Activated gamma-delta T cell treated with Interleukin-2 at 50 U/mL for 16 hours (primary cell): ENCODE measurements at regions not wholly inside any gene's neighbourhood (a gene's known extent, or its start where the extent isn't known, plus 50 kb on each side); places are given as distances from the start of the nearest gene placed in this dataset.

Source experiments
- DNase-seq: peaks from one replicate; pipeline ENCODE4 v3.0.0-alpha.2; 2020

DNA sequence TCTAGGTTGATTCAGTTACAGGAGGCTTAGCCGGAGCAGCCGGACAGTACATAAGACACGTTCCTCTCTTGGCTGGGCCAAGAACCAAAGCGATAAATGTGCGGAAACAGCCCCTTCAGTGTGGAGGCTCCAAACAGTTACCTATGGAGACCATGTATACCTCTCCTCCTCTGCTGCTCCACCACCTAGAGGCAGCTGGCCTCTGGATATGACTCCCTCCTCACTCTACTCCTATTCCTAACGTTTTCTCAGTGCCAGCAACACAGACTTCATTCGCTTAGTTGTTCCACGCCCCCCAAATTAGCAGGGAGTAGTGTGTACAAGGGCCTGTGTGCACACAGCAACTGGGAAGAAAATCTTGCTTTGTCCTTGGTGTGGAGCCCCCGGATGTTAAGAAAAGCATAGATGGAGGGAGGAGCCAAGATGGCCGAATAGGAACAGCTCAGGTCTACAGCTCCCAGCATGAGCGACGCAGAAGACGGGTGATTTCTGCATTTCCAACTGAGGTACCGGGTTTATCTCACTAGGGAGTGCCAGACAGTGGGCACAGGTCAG is 362.3 kb upstream of the KIRREL3 start:
- no peak for DNase-seq

DNA sequence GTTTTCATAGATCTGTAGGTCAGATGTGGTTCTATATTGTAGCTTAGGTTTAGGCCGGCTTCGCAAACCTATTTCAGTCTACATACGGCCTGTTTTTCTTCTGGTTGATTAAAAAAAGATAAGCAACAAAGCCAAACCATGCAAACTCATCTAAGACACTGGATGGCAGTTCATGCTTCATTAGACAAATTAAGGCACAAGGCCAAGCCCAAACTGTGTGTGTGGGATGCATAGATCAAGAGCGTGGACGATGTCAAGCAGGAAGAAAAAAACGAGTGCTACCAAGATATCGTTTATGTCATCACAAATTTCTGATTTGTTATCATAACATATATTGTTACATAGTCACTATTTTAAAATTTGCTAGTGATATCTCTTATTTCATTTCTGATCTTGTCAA is 357.6 kb upstream of the KIRREL3 start:
- no peak for DNase-seq

DNA sequence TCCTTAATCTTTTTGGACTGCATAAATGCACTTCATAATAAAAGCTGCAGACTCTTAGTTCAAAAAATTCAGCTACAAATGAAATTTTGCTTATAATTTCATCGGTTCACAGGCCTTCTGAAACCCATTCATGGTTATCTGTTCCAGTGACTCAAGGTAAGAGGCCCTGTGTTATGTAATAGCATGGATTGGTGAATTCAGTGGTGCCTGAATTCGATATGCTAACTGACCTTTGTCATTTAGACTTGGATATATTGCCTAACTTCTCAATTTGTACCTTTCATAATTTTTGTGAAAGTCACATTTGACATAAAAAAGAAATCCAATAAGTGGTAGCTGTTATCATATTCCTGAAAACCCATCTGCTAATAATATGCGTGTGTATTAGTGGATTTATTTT is 349.9 kb upstream of the KIRREL3 start:
- DNase-seq, result no peak

DNA sequence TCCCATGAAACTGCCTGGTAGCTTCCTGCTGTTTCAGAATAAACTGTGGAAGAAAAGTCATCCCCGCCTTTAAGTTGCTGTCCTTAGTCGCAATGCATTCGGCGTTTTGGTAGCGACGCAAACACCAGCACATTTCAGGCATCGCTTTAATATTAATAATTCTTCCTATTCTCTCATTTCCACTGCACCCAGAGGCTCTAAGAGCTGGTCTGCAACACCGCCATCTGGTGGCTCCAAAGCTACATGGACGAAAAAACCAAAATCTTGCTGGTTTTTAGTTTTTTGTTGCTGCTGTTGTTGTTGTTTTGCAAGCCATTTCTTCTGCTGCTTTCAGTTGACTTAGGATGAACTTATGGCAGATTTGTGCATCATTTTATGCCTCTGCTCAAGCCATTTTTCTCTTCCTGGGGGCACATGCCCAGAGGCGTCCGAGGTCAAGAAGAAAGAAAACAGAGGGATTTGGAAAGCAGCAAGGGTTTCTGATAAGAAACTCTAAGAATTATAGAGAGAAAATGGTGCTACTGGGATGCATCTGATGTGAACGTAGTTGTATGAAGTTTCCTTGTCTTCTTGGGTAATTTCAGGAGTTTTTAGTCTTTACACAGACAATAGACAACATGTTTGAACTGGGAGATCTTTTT is 345.4 kb upstream of the KIRREL3 start:
- no peak for DNase-seq

DNA sequence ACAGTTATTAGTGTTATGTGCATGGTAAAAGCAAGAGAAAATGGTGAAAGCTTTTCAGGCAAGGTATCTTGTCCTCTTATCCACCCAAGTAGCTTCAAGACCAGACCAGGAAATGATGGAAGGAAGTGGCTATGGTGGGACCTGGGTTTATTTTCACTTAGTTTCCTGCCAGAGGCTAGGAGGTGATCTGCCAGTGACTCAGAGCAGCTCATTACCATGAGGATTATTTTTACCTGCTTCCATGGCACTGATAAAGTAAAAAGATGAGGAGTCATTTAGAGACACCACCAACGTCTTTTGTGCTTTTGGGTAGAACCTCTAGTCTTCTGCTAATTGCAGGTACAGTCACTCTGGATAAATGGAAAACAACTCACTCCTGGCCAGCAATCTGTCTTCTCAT is 339.9 kb upstream of the KIRREL3 start:
- no peak for DNase-seq

DNA sequence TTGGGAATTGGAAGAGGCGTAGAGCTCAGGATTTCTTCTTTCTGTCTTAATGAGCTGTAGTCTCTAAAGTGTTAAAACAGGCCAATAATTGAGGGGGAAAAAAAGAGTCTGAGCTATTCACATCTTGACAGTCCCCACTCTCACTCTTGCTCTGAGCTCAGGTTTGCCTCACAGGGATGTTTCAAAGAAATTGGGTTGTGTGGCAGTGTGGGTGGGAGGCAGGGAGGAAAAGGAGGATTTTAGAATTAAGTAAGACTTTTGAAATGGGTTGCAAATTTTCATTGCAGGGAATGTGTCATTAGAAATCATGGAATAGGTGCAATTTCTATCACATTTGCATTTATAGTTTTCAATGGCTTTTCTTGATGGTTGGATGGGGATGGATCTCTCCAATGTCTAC is 338.8 kb upstream of the KIRREL3 start:
- no peak for DNase-seq

DNA sequence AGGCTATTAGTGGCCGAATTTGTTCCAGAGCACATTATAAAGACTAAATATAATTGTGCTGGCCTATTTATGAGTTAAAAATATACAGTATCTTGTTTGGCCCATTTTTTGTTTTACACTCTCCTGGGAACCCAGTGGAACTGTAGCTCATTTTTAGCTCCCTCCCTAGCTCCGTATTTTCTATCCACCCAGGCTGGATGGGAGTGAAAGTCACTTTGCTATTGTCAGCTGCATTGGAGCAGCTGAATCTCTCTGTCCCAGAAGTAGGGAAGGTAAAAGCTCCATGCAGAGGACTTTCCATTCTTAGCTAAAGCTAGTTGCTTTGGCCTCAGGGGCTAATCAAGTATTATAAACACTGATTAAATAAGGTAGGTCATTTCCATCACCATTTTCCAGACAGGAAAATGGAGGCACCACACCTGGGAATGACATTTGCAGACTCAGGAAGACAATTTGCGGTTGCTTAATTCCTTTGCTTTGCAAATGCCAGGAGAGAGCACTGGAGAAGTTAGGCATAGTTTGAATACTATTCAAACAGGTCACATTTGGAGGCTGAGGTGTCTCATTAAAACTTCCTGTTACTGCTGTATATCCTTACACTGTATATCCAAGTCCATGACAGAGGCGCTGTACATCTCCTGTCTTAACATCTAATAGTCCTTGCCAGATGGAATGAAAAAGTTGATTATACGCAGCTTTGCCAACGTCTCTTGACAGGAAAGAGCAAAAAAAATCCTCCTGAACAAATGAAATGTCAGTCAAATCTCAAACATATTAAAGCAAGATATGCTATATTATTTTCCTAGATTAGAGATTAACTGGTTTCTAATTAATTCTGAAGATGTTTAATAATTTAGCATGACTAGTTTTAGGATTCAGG is 338.1 kb upstream of the KIRREL3 start:
- no peak for DNase-seq

DNA sequence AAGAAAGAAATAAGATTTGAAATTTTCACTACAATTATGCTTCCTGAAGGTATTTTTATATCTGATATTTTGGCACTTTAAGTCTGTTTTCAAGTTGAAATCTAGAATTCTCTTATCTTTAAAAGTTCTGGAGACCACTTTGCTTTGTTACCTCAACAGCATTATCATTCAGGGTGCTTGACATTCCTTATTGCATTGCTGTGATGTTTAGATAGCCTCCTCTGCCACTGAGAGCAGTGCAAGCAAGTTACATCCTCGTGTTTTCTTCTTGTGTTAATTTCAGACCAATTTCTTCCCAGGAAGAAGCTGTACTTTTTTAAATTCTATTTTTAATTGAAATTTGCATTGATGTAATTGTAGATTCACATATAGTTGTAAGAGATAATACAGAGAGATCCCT is 333.9 kb upstream of the KIRREL3 start:
- no peak for DNase-seq

DNA sequence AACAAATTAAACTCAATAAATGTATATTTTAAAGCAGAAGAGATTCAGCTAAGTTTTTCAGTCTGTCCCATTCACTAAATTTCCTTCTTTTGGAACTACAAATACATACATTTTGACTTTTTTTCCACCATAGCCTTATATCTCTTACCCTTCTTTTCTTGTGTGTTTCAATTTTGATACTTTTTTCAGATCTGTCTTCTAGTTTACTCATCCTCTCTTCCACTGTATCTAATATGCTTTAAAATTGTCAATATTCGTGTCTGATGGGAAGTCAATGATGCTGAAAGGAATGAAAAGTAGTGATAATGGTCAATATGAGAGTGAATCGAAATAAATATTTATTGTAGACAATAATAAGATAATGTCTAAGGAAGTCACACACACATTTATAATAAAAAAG is 332.3 kb upstream of the KIRREL3 start:
- no peak for DNase-seq

DNA sequence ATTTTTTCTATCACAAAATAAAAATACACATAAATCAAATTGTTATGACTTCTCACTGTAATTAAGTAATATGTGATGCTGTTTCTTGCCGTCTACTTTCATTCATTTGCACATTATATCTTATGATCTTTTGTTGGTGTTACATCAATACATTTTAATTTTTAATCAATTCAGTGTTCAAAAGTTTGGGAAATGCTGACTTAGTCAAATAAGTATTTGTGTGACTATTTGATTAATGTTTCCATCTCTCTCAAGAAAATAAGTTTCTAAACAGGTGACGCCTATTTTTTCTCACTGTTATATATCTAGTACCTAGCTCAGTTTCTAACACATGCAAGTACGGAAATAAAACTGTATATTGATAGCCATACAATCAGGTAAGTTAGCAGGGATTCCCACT is 329.5 kb upstream of the KIRREL3 start:
- DNase-seq, result no peak

DNA sequence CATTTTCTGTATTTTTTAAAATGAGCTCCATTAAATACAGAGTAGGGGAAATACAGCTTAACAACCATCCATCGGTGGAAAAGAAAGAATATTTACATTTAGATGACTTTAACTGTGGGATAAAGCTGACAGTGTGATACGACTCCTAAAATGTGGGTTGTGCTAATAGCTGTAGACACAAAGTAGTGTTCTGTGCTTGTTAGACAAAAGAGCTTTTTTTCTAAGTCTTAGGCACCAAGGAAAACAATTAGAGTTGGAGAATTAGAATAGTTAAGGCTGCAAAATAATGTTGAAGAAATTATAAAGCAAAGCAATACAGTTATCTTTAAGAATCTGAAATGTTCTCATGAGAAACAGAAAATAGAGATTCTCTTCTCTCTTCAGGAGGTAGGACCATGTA is 307.7 kb upstream of the KIRREL3 start:
- no peak for DNase-seq

DNA sequence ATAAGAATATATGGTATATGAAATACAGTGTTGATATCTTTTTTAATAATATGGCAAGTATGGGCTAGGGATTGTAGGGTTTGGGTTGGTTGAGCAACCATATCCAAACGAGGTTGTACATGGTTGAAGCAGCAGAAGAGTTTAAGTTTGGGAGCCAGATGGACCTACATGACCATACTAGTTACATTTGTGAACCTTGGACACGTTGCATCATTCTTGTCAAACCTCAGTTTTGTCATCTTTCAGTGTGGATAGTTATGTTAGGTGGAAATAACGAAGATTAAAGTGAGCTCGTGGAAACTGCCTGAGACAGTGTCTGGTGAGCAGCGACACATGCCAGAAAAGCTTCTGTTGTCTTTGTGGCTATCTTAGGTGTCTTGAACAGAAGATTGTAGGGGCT is 307.1 kb upstream of the KIRREL3 start:
- no peak for DNase-seq

DNA sequence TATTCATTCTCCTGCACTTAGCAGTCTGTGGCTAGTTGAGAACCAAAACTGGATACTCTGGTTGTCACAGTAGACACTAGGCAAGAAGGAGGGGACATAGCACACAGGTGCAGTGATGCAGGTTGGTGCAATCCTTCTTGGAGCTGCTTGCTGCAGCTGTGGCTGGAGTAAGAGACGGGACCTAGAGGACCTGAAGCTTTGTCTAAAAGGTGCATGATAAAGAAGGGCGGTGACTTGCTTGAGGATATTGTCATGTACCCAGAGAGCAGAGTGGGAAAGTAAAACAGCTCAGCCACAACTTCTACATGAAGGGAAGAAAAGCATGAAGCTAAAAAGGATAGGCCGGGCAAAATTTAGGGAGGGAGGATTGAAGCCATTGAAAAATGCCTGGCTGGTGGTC is 304.1 kb upstream of the KIRREL3 start:
- DNase-seq, result no peak

DNA sequence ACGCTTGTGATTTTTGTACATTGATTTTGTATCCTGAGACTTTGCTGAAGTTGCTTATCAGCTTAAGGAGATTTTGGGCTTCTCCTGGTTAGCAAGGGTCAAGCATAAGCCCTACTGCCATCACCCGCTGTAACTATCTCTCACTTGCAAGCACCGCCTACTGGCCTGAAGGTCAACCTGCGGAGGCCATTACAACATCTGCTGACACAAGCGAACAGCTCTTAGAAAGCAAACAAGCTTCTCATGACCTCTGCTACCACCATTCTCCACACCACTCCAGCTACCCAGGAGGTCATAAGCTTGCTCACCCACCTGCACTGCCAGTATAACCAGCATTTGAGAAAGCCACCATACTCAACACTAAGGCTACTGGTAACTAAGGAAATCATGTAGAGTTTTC is 288.4 kb upstream of the KIRREL3 start:
- no peak for DNase-seq

DNA sequence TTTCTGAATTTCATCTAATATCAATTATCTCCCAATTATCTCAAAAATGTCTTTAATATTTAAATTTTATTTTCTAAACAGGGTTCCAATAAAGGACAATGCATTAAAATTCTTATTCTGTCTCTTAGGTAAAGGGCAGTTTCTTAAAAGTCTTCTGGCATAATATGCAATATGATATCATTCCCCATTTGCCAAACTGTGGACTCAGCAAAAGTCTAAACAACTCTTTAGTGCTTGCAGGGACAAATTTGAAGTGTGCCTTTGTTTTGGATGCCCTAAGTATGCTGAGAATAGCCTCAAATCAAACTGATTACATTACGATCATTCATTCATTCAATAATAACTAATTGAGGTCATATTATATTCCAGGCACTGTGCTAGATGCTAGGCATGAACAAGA is 281.0 kb upstream of the KIRREL3 start:
- DNase-seq, result no peak

DNA sequence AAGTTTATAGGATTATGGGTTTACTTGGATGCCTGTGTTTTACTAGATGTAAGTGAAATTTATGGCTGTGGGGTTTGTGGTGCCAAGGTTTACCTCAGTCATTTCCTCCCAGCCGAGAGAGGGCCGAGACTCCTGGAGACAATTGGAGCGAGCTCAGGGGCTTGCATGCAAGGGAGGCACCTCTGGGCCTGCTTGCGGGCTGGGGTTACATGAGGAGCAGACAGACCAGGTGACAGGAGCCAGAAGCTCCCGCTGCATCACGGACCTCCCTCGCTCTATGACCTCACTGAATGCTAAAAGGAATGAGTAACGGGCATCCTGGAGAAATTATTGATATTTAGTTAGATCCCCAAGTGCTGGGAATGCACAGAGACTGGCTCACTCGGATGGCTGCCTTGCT is 275.2 kb upstream of the KIRREL3 start:
- no peak for DNase-seq

DNA sequence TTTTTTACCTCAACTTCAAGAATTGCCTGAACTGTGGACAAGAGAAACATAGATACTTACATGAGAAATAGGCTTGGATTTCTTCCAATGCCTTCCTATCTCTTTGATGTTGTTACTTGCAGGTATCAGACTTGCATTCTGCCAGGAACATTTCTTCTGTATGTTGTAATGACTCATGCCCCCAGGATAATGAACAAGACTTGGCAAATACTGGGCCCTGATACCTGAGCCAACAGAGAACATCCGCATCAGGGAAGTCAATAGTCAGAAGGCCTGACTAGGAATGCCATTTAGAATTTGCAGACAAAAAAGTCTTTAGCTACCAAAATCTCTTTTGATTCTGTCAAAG is 273.7 kb upstream of the KIRREL3 start:
- DNase-seq, result no peak

DNA sequence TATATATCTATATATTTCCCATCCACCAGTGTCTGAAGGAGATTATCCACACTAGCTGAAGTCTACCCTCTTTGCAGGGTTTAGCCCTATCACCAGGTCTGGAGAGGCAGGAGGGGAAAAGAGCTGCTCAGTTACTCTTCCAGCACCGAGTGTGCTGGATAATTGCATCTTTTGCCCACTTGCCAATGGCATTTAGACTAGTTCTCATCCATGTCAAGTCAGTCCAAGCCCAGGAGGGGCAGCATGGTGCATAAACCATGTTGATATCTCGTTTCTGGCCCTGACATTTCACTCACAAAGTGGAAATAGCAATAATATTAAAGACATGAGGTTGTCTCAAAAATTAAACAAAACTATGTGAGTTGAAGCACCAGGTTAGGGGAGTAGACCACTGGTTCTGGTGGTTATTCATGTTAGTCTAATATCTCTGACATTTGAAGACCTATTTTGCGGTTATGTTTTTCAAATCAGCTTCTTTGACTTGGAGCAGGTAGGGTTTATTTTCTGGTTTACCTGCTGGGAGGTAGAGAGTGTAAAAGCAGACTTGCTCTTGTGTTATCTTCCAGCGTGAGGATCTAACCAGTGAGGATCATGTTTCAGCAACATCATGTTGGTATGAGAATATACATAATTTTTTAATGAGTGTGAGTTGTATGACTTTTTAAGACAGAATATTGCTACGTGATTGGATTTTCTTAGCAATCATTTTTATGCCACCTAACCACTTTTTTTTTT is 273.2 kb upstream of the KIRREL3 start:
- no peak for DNase-seq

DNA sequence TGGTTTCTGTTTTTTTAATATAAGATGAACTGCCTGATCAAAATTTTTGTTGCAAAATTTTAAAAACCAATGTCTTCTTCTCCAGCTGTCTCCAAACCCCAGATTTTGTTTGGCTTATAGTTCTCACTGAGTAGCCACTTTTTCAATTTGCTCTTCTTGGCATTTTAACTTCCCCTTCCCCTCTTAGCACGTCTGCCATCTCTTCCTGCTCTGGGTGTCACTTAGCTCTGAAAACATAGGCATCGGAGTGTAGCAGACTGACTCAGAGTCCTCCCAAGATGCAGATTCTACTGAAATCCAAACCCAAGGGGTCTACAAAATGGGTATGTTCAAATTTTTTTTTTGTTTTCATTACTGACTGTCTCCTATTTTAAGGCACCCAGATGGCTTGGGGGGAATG is 270.3 kb upstream of the KIRREL3 start:
- no peak for DNase-seq

DNA sequence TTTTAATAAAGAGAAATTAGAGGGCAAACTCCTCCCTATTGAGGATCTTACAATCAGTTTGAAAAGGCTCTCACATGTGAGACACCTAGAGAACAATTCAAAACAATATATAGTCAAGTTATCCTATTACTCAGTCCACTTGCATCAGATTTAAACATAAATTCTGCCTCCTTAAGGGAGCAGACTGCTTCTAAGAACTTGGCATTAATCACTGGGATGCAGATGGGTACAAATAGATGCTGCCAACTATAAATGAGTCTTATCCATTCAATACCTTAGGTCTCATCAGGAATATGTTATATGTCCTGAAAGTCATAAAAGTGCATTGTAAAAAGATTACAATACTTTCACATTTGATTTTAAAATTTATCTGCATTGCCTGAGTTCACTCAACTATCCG is 269.3 kb upstream of the KIRREL3 start:
- DNase-seq, result no peak

DNA sequence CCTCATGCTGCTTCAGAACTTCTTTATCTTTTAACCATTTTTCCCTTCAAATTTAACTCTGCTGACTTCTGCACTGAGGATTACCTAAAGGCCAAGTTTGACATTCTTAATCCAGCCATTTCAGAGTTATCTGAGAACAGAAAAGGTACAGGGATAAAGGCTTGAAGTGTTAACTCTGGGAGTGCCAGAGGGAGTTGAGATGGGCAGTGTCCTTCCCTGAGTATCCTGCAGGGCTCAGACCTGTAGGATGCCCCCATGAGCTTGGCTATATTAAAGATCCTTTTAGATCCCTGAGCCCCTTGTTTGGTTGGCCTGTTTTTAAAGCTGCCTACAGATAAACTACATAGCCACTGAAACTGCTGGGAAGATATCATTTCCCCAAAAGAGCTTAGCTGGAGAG is 268.4 kb upstream of the KIRREL3 start:
- no peak for DNase-seq

DNA sequence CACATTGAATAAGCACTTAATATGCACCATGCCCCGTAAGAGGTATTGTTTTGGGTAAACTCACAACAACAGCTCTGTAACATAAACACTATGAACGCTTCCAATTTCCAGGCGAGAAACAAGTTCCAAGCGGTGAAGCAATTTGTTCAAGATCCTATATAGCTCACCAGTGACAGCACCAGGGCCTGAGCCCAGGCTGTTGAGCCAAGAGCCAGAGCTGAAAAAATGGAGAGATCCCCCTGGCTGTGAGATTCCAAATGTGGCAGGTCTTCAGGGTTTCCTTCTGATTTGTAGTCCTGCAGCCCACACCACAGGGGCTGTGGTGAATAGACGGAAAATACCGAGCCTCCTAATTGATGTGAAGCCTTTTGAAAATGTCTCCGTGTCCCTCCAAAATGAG is 268.0 kb upstream of the KIRREL3 start:
- DNase-seq, result no peak

DNA sequence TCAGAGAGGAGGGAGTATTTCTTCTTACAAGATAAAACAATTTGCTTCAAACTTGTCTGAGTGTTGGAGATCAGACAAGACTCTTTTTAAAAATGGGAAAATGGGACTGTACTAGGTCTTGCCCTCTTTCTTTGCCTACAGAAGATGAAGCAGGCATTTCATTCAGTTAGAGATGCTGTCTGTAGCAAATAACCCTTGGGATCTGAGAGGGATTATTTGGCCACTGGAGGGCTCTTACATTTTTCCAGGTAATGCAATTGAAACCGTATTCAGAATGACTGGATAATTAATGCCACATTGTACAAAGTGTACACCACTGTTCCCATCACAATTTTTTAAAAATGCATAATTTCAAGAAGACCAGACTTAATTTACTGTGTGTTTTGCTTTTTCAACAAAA is 258.5 kb upstream of the KIRREL3 start:
- no peak for DNase-seq

DNA sequence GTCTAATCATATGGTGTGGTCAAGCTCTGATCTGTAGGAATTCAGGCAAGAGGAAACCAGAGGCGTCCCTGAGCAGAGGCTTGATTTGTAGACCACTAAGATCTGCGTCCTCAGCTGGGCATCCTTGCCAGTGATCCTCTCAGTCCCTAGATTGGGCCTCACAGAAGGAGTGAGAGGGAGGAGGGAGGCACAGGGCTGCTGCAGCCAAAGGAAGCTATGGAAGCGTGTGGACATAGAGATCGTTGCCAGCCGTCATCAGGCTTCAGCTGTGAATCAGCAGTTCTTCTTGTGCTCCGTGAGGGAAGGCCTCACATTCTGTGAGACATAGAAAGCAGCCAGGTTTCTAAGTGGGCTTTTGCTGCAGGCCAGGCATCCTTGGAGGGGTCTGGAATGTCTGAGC is 254.6 kb upstream of the KIRREL3 start:
- DNase-seq, result no peak
